HG03025 (cell line): ENCODE measurements at regions not wholly inside any gene's neighbourhood (a gene's known extent, or its start where the extent isn't known, plus 50 kb on each side); places are given as distances from the start of the nearest gene placed in this dataset.

Source experiments
- ATAC-seq: cut with Tn5 transposase; IDR thresholded peaks from one replicate; pipeline ENCODE4 v1.9.1; 2021; ENCODE audit warnings: mild to moderate bottlenecking, moderate library complexity; ENCODE audit not compliant: unreplicated experiment, low FRiP score

DNA sequence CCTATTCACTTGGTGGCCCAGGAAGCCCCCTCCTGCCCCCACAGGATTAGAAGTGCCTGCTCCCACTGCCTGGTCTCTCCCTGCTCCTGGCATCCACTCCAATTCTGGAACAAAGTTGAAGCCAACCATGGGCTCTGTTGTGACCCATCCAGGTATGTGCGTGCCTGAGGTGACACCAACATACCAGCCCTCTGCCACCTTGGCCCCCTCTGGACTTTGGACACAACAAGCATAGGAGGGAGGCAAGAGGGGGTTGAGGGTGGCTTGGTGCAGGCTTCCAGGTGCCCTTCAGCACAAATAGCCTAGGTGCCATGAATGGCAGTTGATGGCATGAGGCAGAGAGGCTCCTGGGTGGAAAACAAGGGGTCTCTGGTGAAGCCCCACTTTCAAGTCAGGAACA, 600.9 kb downstream of the SI start:
- no peak for ATAC-seq

- ATAC-seq: no peak
Measured at GRCh38 chr3:164476631-164477030, 601.7 kb downstream of the SI start.

DNA sequence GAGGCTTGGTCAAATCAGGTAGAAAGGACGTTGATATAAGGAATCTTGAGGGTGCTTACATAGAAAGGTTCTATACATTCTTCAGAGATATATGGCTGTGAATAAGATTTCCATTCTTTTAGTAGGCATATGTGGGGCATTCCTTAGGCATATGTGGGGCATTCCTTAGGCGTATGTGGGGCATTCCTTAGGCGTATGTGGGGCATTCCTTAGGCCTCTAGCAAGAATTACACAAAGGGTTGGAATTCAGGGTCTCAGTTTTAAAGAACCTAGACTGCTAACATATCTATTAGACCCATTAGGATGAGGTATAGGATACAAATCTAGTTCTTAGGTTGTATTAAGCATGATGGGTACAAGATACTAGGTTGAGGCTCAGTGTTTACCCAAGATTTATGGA, 607.8 kb downstream of the SI start:
- no peak for ATAC-seq

GRCh38 chr3:164468055-164468454, 610.2 kb downstream of the SI start:
- no peak for ATAC-seq

DNA sequence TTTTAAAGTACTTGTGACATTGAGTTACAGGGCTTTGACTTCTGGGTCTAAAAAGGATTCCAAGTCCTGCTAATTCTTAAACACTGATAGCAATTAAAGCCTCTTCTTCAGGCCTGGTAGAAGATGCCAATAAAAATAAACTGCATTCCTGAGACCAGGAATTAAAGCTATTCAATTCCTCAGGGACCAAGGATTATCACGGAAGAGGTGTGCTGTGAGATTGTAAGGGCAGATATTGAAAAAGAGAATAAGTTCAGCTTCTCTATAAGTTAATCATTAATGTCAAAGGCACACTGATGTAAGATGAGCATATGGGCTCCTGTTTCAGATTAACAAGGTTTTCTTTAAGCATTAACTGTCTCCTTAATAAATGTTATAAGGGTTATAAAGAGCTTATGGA, 611.3 kb downstream of the SI start:
- ATAC-seq: no peak

- no peak for ATAC-seq
Measured at GRCh38 chr3:164465172-164465571, 613.1 kb downstream of the SI start.

GRCh38 chr3:164460851-164461250, 617.4 kb downstream of the SI start:
- peak; percentile 67 for ATAC-seq

DNA sequence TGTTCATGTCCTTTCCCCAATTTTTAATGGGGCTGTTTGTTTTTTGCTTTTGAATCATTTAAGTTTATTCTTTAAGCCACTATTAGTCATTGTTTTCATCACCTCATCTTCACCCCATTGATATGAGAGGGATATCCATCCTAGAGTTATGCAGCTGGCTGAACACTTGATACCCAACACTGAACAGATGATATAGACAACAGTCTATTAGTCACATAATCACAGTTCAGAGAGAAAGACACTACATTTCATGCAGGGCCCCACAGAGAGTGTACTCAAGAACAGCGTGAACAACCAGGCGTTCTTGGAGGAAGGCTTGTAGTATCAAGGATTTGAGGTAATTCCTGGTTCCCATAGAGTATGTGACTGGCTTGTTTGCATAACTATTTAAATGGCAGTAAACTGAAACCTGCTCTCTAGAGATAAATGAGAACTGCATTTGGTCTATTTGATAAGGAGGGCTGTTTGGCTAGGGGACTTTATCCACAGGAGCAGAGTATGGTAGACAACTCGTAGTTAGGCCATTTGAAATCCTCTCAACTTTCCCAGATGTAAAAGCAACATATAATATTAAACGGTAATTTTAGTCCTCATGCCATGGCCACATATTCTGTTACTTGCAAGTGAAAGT, 618.7 kb downstream of the SI start:
- ATAC-seq: no peak

DNA sequence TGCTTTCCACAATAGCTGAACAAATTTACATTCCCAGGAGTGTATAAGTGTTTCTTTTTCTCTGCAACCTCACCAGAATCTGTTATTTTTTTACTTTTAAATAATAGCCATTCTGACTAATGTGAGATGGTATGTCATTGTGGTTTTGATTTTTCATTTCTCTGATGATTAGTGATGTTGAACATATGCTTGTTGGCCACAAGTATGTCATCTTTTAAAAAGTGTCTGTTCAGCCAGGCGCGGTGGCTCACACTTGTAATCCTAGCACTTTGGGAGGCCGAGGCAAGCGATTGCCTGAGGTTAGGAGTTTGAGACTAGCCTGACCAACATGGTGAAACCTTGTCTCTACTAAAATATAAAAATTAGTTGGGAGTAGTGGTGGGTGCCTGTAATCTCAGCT, 619.3 kb downstream of the SI start:
- ATAC-seq: no peak

DNA sequence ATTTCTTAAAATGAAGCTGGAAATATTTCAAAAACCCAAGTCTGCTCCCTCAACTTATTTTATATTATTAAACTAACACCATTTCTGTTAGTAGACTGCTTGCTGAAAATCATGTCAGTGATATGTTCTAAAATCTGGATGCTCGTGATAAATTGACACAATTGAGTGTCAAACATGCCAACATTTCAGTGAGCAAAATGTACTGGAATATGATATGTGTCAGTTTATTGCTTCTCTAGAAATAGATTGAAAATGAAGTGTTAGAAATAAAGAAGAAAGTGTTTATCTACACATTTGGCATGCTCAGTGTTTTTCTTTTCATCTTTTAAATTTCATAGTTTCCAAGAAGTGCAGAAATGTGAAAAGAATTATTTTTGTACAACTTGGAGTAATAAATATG, 624.6 kb downstream of the SI start:
- no peak for ATAC-seq

DNA sequence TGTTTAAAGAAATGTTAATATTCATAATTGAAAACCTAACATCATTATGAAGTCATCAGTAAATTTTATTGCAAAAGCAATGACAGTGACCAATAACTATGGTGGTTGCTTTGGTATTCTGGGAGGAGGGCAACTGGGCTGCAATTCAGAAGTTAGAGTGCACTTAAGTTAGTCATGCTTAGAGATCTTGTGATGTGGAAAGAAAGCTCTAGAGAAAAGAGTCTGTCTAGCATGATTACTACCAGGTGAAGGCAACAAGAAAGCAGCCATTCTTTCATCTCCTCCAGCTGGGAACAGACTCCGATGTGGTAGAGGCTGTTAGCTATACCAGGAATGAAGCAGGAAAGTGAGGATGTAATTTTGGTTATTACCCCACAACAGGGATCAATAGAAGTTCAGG, 625.6 kb downstream of the SI start:
- ATAC-seq: no peak

DNA sequence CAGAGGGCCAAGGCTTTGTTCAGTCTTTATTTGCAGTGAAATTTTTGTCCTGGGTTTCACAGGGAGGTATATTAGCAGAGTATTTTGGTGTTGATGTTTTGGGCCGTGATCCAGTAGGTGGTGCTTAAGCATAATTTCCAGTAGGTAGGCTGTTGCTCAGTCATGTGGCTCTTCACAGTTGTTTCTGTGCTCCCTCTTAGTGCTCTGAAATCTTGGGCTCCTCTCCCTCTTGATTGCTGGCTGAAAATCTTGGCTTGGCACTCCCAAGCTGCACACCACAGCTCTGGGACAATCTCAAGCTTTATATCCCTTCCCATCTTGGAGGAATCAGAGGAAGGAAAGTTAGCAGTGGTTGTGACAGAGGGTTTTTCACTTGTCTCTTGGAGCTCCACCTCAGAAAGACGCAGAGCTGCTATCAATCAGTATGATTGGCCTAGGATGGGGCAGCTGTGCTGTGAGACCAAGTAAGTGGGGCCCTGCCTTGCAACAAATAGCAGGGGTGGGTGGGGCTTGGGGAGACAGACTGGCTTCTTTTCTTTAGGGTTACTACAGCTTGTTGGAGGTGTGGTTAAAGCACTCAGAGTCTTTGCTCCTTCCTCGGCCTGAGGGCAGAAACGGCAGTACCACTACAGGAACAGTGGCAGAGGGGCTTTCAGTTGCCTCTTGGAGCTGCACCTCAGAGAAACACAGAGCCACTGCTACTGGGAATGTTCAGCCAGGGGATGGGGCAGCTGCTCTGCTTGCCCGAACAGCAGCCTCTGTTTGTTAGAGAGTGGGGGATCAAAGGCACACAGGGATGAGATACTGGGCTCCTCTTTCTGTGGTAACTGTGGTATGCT, 627.0 kb downstream of the SI start:
- no peak for ATAC-seq

DNA sequence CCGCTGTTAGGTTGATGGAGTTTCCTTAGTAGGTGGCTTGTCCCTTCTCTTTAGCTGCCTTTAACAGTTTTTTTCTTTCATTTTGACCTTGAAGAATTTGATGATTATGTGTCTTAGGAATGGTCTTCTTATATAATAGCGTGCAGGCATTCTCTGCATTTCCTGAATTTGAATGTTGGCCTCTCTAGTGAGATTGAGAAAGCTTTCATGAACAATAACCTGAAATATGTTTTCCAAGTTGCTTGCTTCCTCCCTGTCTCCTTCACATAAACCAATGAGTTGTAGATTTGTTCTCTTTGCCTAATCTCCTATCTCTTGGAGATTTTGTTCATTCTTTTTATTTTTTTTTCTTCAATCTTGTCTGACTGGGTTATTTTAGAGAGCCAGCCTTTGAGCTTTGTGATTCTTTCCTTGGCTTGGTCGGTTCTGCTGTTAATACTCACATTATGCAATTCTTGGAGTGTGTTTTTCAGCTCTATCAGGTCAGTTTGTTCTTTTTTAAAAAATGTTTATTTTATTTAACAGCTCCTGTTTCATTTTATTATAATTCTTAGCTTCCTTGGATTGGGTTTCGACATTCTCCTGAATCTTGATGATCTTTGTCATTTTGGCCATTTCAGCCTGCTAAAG, 627.9 kb downstream of the SI start:
- ATAC-seq: no peak

GRCh38 chr3:164419220-164419619, 659.1 kb downstream of the SI start:
- no peak for ATAC-seq

DNA sequence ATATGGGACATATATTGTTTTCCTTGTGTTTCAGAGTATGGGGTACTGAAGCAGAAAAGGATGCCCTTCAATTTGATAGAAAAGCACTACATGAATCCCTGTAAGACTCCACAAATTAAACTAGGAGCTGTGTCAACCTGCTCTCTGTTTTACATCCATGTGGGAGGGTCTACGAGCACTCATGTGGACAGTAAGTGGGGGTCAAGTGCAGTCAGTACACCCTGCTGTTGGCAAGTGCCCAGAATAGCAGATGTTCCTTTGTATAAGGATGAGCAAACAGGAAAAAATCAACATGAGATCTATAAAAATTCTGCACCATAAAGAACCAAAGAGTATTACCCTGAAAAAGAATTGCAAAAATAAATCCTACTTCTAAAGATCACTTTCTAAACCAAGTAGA, 659.9 kb downstream of the SI start:
- ATAC-seq: no peak

DNA sequence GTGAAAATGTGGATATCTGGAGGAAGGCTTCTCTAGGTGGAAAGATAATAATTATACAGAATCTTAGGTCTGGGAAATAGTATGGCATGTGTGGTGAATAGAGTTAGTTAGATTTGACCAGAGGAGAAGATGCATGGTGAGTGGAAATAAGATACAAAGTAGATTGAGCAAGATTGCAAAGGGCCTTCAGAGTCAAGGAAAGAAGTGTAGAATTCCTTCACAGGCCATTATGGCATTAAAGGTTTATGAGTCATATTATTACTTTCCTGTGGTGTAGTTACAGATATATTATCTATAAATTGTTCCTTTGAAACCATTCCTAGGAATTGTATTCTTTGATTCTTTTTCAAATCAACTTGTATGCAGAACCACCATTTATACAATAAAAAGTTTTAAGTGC, 660.3 kb downstream of the SI start:
- no peak for ATAC-seq

DNA sequence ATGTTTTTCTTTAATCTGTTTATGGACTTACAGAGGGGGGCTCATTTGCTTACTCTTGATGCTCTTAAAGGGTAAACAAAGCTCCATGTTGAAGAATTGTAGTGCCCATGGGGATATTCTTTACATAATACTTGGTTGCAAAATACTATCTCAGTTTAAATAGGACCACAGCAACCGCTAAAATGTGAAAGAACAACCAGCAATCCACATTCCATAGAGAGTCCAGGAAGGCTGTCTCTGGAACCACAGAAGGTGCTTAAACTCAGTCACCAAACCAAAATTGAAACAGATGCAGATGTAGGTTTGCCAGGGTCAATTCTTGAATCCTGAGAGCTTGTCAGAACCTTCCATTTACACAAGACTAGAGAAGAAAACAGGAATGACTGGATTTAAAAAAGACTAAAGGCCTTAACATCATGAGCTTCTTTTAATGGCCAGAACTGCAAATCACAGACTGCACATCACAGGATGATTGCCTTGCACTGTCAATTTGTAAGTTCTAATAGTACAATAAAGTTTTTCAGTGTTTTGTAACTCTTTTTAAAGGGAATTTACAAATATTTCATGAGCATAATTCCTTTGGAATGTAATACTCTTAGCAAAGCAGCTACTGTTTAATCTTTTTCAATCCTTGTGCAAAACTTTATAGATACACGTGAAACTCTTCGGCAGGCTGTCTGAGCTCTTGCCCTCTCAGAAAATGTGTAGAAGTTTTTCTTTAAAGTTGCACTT, 661.6 kb downstream of the SI start:
- ATAC-seq: no peak

DNA sequence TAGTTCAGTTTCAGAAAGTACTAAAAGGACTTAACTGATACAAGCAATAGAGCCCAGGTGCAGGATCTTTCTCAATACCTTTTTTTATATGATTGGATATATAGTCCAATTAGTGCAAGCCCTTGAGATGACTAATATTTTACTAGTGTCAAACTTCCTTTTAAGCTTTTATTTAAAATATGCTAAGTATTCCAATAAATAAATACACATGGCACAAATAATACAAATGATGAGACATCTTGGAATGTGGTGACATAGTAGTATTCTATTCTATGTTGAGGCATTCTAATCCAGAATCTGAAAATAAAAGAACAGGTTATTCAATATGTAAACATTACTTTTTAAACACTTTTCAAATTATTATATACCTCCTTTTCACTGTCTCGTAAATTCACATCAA, 670.0 kb downstream of the SI start:
- ATAC-seq: no peak

DNA sequence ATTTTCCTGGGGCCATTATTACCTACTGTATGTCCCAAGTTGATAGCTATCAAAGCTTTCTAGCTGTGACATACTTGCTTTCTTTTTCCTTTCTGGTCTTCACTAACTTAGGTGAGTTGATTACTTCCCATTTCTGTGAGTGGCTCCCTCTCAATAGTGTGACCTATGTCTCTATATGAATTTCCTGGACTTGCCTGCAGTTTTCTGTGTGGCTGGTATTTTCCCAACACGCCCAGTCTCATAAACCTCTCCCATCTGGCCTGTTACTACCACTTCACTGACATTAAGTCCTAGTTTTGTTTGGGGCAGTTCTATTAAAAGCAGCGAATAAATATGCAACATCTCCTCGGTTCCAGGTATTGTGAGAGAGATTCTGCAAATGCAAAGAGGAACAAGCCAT, 671.2 kb downstream of the SI start:
- ATAC-seq: no peak

DNA sequence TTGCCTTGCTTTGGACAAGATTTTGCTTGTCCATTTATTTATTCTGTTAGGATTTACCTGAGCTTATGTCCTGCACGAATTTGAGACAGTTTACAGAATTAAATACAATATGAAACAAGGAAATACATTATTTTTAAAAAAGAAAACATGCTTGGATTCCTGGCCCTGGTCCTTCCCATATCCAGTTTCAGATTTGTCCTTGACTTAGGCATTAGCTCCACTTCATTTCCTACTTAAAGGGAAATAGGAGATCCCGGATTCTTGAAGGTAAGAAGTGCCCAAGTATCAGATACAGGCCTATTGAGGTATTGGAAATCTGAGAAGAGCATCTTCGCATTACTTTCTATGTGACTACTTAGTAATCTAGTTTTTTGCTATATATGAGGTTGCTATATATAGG, 672.0 kb downstream of the SI start:
- no peak for ATAC-seq

DNA sequence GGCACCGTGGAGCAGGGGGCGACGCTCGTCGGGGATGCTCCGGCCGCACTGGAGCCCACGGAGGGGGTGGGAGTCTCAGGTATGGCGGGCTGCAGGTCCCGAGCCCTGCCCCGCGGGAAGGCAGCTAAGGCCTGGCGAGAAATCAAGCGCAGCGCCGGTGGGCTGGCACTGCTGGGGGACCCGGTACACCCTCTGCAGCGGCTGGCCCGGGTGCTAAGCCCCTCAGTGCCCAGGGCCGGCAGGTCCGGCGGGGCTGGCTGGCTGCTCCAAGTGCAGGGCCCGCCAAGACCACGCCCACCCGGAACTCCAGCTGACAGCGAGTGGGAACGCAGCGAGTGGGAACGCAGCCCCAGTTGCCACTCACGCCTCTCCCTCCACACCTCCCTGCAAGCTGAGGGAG, 676.4 kb downstream of the SI start:
- ATAC-seq: no peak
